ENCODE measurements at regions not wholly inside any gene's neighbourhood (a gene's known extent, or its start where the extent isn't known, plus 50 kb on each side); places are given as distances from the start of the nearest gene placed in this dataset.

- H3K4me3 Mint-ChIP-seq = no peak overlapping the region
- peaks cover 7% of the 10 kb centered on the region for H3K4me1 Mint-ChIP-seq
- H3K27me3 Mint-ChIP-seq (ENCODE audit: low read depth) = peaks cover 12% of the 10 kb centered on the region
- no peak overlapping the region for H3K27ac Mint-ChIP-seq (ENCODE audit: unreplicated experiment)
- DNase-seq (ENCODE audit: low read depth, low spot score) = no peak
- H3K9me3 Mint-ChIP-seq = peaks cover 9% of the 10 kb centered on the region
- TF ChIP-seq CTCF (conservative IDR thresholded peaks at IDR 0.05) = no peak
- no peaks in the 10 kb centered on the region for H3K36me3 Mint-ChIP-seq (ENCODE audit: low read depth)
Measured at GRCh38 chr9:88826181-88826580, 165.1 kb upstream of the S1PR3 start.

- Mint-ChIP-seq H3K27ac (ENCODE audit: unreplicated experiment) (no peak overlapping the region), H3K27me3 (ENCODE audit: low read depth) (peaks cover 12% of the 10 kb centered on the region), H3K9me3 (peaks cover 9% of the 10 kb centered on the region), H3K36me3 (ENCODE audit: low read depth) (no peaks in the 10 kb centered on the region), H3K4me1 (peaks cover 7% of the 10 kb centered on the region), H3K4me3 (no peak overlapping the region)
- no peak for DNase-seq (ENCODE audit: low read depth, low spot score)
- TF ChIP-seq CTCF (conservative IDR thresholded peaks at IDR 0.05) = no peak
Measured at GRCh38 chr9:88826771-88827181, 164.5 kb upstream of the S1PR3 start.

- no peaks in the 10 kb centered on the region for H3K36me3 Mint-ChIP-seq (ENCODE audit: low read depth)
- no peak for DNase-seq (ENCODE audit: low read depth, low spot score)
- TF ChIP-seq CTCF (conservative IDR thresholded peaks at IDR 0.05) = no peak
- peaks cover 12% of the 10 kb centered on the region for H3K9me3 Mint-ChIP-seq
- H3K4me3 Mint-ChIP-seq = no peak overlapping the region
- H3K4me1 Mint-ChIP-seq = peaks cover 7% of the 10 kb centered on the region
- peaks cover 12% of the 10 kb centered on the region for H3K27me3 Mint-ChIP-seq (ENCODE audit: low read depth)
- peak overlapping the region; percentile 22 for H3K27ac Mint-ChIP-seq (ENCODE audit: unreplicated experiment)
Measured at GRCh38 chr9:88828018-88828417, 163.2 kb upstream of the S1PR3 start.

DNA sequence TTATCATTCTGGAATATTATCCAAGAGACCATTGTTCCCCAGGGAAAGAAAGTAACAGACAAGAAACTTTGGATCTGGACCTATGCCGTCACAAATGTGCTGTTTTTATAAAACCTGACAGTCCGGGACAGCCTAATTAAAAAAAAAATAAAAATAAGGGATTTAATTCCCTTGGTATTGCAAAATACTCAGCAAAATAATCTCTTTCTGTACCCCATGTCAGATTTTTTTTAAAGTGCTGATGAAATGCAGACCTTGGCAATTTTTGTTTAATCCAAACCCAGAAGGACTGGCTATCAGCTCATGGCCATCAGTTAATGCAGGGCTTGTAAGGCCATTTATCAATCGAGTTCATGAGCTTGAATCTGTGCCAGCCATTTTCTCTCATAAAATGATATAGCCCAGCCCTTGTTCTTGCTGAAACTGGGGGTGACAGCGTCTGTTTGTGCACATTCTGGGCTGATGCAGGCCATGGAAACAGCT lies 162.7 kb upstream of the S1PR3 start:
- H3K9me3 Mint-ChIP-seq = peaks cover 9% of the 10 kb centered on the region
- DNase-seq (ENCODE audit: low read depth, low spot score) = no peak
- peaks cover 12% of the 10 kb centered on the region for H3K27me3 Mint-ChIP-seq (ENCODE audit: low read depth)
- no peak for TF ChIP-seq CTCF (conservative IDR thresholded peaks at IDR 0.05)
- H3K4me3 Mint-ChIP-seq = no peak overlapping the region
- H3K36me3 Mint-ChIP-seq (ENCODE audit: low read depth) = no peaks in the 10 kb centered on the region
- H3K4me1 Mint-ChIP-seq = peaks cover 7% of the 10 kb centered on the region
- H3K27ac Mint-ChIP-seq (ENCODE audit: unreplicated experiment) = no peak overlapping the region

DNA sequence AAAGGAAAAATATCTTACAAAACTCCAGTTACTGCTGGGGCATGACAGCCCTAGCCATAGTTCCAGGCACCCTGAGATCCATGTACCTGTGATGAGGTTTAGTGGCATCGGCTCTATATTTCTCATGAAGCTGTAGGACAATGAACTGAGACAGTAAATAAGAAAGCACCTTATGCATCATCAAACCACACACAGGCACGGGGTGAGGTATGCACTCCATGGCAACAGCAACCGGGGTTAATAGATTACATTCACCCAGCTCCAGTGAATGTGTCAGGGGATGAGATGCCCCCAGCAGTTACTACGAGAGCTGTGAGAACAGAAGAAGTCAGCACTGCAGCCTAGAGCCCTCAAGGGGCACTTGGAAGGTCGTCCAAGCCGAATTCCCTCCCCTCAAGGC lies 162.0 kb upstream of the S1PR3 start:
- TF ChIP-seq CTCF (conservative IDR thresholded peaks at IDR 0.05) = no peak
- Mint-ChIP-seq H3K4me3 (no peak overlapping the region), H3K9me3 (peaks cover 8% of the 10 kb centered on the region), H3K27me3 (ENCODE audit: low read depth) (peaks cover 12% of the 10 kb centered on the region), H3K27ac (ENCODE audit: unreplicated experiment) (no peak overlapping the region), H3K36me3 (ENCODE audit: low read depth) (no peaks in the 10 kb centered on the region), H3K4me1 (peaks cover 7% of the 10 kb centered on the region)
- no peak for DNase-seq (ENCODE audit: low read depth, low spot score)
